Hepatocyte (in vitro differentiated cells): ENCODE measurements at regions not wholly inside any gene's neighbourhood (a gene's known extent, or its start where the extent isn't known, plus 50 kb on each side); places are given as distances from the start of the nearest gene placed in this dataset.

Source experiments
- CTCF ChIP-seq: fragments of 200-600 bp; sonication (generic); IDR thresholded peaks from 2 replicates; pipeline ENCODE4 v1.5.1; 2016; ENCODE audit warnings: antibody characterized with exemption, mild to moderate bottlenecking; ENCODE audit not compliant: poor library complexity
- EZH2 ChIP-seq: fragments of 200-600 bp; sonication (generic); IDR thresholded peaks from 2 replicates; pipeline ENCODE4 v1.6.1; 2016; ENCODE audit warnings: antibody characterized with exemption, mild to moderate bottlenecking, borderline replicate concordance

- TF ChIP-seq CTCF (no peak), EZH2 (no peak)
Measured at GRCh38 chr2:16204886-16205620, 264.7 kb downstream of the MYCN start.
